HG03342 (cell line): ENCODE measurements at regions not wholly inside any gene's neighbourhood (a gene's known extent, or its start where the extent isn't known, plus 50 kb on each side); places are given as distances from the start of the nearest gene placed in this dataset.

Experiments used
- ATAC-seq: cut with Tn5 transposase; IDR thresholded peaks from one replicate; pipeline ENCODE4 v1.9.1; 2021; ENCODE audit warnings: mild to moderate bottlenecking, moderate library complexity; ENCODE audit not compliant: unreplicated experiment

- ATAC-seq = no peak
These were observed 183.4 kb upstream of the GALNT2 start for GRCh38 chr1:229883504-229884200.

GRCh38 chr1:229884765-229885164, 182.3 kb upstream of the GALNT2 start:
- no peak for ATAC-seq

- no peak for ATAC-seq
These were observed 181.2 kb upstream of the GALNT2 start for GRCh38 chr1:229885568-229886495.

- ATAC-seq = no peak
These were observed 180.4 kb upstream of the GALNT2 start for GRCh38 chr1:229886636-229887035.

- ATAC-seq = no peak
These were observed 179.8 kb upstream of the GALNT2 start for GRCh38 chr1:229887043-229887822.

GRCh38 chr1:229888157-229888556, 178.9 kb upstream of the GALNT2 start:
- ATAC-seq = no peak

GRCh38 chr1:229888561-229889001, 178.5 kb upstream of the GALNT2 start:
- no peak for ATAC-seq

GRCh38 chr1:229889031-229889517, 178.0 kb upstream of the GALNT2 start:
- ATAC-seq = no peak

- no peak for ATAC-seq
These were observed 175.8 kb upstream of the GALNT2 start for GRCh38 chr1:229891227-229891626.

- ATAC-seq = no peak
These were observed 174.4 kb upstream of the GALNT2 start for GRCh38 chr1:229892515-229893117.

GRCh38 chr1:229893762-229894444, 173.1 kb upstream of the GALNT2 start:
- no peak for ATAC-seq

GRCh38 chr1:229894532-229894931, 172.5 kb upstream of the GALNT2 start:
- no peak for ATAC-seq

- no peak for ATAC-seq
These were observed 171.4 kb upstream of the GALNT2 start for GRCh38 chr1:229895605-229896004.

- no peak for ATAC-seq
These were observed 170.7 kb upstream of the GALNT2 start for GRCh38 chr1:229896306-229896705.

- ATAC-seq = no peak
These were observed 170.2 kb upstream of the GALNT2 start for GRCh38 chr1:229896861-229897260.

GRCh38 chr1:229897501-229897900, 169.5 kb upstream of the GALNT2 start:
- ATAC-seq = no peak

GRCh38 chr1:229900220-229900619, 166.8 kb upstream of the GALNT2 start:
- no peak for ATAC-seq

- no peak for ATAC-seq
These were observed 161.9 kb upstream of the GALNT2 start for GRCh38 chr1:229905031-229905545.

- ATAC-seq = no peak
These were observed 161.4 kb upstream of the GALNT2 start for GRCh38 chr1:229905652-229906051.
